ENCODE measurements at regions not wholly inside any gene's neighbourhood (a gene's known extent, or its start where the extent isn't known, plus 50 kb on each side); places are given as distances from the start of the nearest gene placed in this dataset.
"Not testable (repeated sequence)": the region's sequence is repeated elsewhere in the genome, so short reads cannot be mapped to it uniquely, and the experiment has no call there.

DNA sequence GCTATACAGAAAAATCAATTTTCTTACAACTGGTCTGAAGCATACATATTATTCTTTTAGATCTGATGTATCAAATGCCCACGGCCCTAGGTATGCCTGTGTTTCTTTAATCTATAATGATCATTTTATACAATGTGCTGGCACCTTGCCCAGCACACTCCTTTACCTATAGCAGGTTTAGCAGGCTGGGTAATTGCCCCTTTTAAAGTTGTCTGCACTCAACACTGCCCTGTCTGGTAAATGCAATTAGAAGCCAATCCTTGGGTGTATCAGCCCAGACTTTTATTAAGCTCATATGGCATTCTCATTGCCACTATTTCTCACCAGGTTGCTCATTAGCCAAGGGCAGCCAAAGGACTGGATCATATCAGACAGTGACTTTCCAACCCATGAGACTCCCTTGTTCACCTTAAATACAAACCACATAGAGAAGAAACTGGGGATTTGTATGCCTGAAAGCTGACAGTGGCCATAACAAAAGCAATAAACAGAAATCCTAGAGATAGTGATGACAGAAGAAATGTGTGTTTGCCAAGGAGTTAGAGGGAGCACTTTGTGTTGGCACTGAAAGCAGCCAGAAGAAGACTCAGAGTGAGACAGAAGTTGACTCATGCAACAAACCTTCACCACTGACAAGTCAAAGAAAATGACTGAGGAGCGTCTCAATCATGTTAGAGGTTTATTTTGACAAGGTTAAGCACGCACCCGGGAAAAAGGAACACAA lies 334.2 kb downstream of the SPATA31A7 start:
- not testable (repeated sequence) for DNase-seq (ENCODE audit: low read depth)

DNA sequence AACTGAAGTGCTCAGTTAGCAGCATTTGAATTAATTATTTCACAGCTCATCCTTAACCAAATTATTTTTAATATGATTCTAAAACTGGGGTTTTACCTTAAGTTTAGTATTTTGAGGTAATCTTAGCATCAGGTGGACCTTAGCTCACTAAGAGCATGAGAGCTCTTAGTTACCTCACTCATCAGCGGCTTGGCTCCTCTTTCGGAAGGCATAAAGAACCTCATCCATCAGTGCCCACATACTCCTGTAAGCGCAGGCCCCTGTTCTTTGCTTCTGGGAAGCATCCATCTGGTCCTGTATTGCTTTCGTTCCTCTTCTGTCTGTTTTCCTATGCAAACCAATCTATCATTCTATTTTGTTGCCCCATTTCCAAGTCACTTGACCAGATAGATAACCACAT lies 335.8 kb downstream of the SPATA31A7 start:
- DNase-seq (ENCODE audit: low read depth) = not testable (repeated sequence)

DNA sequence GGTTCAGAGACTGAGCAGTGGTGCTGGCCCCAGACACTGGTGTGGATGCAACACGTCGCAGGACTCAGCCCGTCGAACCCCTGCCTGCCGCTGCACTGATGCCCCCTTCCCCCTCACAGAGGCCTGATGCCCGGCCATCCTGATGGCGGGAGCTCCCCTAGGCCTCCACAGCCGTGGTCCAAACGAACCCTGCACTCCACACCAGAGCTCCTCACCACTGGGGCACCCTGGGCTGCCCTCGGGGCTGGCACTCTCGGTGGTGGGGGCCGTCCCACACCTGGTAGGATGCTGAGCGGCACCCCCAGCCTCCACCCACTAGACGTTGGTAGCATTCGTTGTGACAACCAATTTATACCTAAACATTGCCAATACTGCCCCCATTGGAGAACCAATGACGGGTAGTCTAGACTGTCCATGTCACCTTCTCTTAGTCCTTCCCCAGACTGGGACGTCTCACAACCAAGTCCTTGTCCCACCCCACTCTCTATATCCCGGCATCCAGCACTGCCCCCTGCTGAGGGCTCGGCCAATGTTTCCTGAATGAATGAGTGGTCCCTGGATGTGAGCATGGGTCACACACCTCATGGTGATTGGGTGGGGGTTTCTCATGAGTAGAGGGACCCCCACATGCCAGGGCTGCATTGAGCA lies 360.4 kb downstream of the SPATA31A7 start:
- DNase-seq (ENCODE audit: low read depth) = peak; percentile 0

DNA sequence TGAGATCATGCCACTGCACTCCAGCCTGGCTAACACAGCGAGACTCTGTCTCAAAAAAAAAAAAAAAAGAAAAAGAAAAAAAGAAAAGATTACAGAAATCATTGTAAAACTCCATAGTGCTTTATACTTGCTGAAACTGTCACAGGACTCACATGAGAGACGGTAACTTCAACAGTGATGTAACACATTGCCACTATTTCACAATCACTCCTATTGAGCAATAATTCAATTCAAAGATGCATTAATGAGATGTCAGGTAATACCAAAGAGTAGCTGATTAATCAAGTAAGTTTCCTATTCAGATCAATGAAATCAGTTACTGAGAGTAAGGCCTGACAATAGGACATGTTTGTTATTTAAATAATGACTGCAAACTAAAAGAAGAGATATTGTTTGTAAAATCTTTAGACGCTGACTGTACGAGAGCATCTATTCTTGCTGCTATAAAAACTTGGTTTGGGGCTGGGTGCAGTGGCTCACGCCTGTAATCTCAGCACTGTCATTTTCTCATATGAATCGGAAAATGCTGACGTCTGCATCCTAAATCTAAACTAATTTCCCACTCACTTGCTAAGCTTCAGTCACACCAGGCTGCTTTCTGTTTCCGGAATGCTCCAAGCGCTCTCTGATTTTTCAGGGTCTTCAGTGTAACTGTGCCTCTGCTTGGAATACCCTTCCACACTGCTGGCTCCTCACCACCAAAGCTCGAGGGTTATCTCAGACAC lies 381.7 kb downstream of the SPATA31A7 start:
- not testable (repeated sequence) for DNase-seq (ENCODE audit: low read depth)

DNA sequence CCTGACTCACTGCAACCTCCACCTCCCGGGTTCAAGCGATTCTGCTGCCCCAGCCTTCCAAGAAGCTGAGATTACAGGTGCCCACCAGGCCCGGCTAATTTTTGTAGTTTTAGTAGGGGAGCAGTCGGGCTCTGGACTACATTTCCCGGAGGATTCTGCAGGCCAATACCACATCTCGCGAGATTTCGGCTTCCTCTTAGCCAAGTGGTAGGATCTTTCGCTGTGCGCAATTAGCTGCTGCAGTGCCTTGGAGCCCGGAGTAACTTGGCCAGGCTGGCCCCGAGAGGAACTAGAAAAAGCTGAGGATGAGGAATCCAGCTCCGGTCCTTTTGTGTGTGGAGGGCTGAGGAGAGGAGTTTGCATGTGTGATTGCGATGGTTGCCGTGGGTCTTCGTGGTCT lies 382.5 kb downstream of the SPATA31A7 start:
- not testable (repeated sequence) for DNase-seq (ENCODE audit: low read depth)

DNA sequence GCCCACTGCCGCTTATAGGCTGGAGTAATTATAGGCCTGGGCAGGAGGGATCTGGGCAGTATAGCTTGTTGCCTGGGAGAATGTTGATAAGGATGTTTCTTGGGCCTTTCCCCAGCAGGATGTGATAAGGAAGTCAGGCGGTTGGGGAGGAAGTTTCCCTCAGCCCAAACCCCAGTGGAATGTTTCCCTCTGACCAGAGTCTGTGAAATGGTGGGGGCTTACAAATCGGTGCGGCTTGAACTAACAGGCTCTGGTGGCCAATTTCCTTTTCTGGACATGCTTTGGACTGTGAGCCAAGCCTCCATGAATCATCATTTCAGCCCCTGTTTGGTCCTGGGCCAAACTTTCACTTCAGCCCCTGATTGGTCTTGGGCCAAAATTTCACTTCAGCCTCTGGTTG lies 383.6 kb downstream of the SPATA31A7 start:
- DNase-seq (ENCODE audit: low read depth) = not testable (repeated sequence)
